Erythroblast (primary cell): ENCODE measurements at regions not wholly inside any gene's neighbourhood (a gene's known extent, or its start where the extent isn't known, plus 50 kb on each side); places are given as distances from the start of the nearest gene placed in this dataset.

Experiments used
- GATA1 ChIP-seq: IDR thresholded peaks from 2 replicates; pipeline ENCODE4 v1.6.1; 2011; ENCODE audit warnings: low read depth, mild to moderate bottlenecking, control low read depth, low read length, moderate library complexity
- POLR2A ChIP-seq: IDR thresholded peaks from 2 replicates; pipeline ENCODE4 v1.6.1; 2011; ENCODE audit warnings: mild to moderate bottlenecking, low read length

- TF ChIP-seq POLR2A (no peak), GATA1 (no peak)
Observed at GRCh38 chr2:144570566-144570965, 50.6 kb upstream of the ZEB2 start.
